Transverse colon (tissue), 4 donors: ENCODE measurements at regions not wholly inside any gene's neighbourhood (a gene's known extent, or its start where the extent isn't known, plus 50 kb on each side); places are given as distances from the start of the nearest gene placed in this dataset.

Source experiments
- DNase-seq: peaks from one replicate; pipeline ENCODE4 v3.0.0-alpha.2; 2019
- H3K27ac ChIP-seq, 4 donors: fragments of 200-600 bp; sonication (generic); 2 replicates each; pipeline ENCODE4 v1.5.1; 2016 to 2018; ENCODE audit warnings: inconsistent platforms in 4 of 4
- H3K27me3 ChIP-seq: fragments of 200-600 bp; sonication (generic); 2 replicates; pipeline ENCODE4 v1.5.1; 2017; ENCODE audit warnings: inconsistent platforms
- H3K36me3 ChIP-seq, 4 donors: fragments of 200-600 bp; sonication (generic); 2 replicates each; pipeline ENCODE4 v1.5.1; 2017 to 2019; ENCODE audit warnings: inconsistent platforms in 4 of 4
- H3K4me1 ChIP-seq, 4 donors: fragments of 200-600 bp; sonication (generic); 2 replicates each; pipeline ENCODE4 v1.5.1; 2017 to 2020; ENCODE audit warnings: inconsistent platforms in 4 of 4
- H3K4me3 ChIP-seq, 4 donors: fragments of 200-600 bp; sonication (generic); 1 replicate in 1 of 4; 2 replicates in 3 of 4; pipeline versions ENCODE4 v1.5.1 to v1.6.1; 2017 to 2019; ENCODE audit warnings: inconsistent platforms in 4 of 4
- H3K9me3 ChIP-seq, 2 donors: fragments of 200-600 bp; sonication (generic); 2 replicates each; pipeline ENCODE4 v1.5.1; 2017 to 2019; ENCODE audit warnings: inconsistent platforms in 2 of 2
- EP300 ChIP-seq: sonication (generic); formaldehyde crosslinking; IDR thresholded peaks from one replicate; pipeline ENCODE4 v1.6.1; 2017; ENCODE audit warnings: antibody characterized with exemption, low read depth
- POLR2A ChIP-seq: fragments of 450-650 bp; IDR thresholded peaks from one replicate; pipeline ENCODE4 v1.6.1; 2016; ENCODE audit warnings: antibody characterized with exemption, mild to moderate bottlenecking, moderate library complexity
- POLR2AphosphoS5 ChIP-seq, 3 donors: sonication (generic); formaldehyde crosslinking; IDR thresholded peaks; one replicate each; pipeline ENCODE4 v1.6.1; 2016; ENCODE audit warnings: antibody characterized with exemption in 3 of 3
- WGBS, 2 donors: methylation state at CpG; one replicate each; pipeline ENCODE4 v1.1.5; 2018; ENCODE audit warnings: low coverage in 1 of 2; 5-methylcytosine and 5-hydroxymethylcytosine counted together
- in situ Hi-C, 4 donors: fragments of 200-750 bp; cut with MboI; loops; one replicate each; pipeline versions ENCODE4 v1.15.0 to v1.15.1; 2017; ENCODE audit warnings: low sequenced_read_pairs in 3 of 4, low pct_ligation_motif_present in 1 of 4, low pct_unique_long_range_greater_than_20kb in 1 of 4
- intact Hi-C: fragments of 100-400 bp; cut with DNase I; formaldehyde crosslinking; loops from one replicate; pipeline ENCODE4 v1.15.1; 2023; ENCODE audit warnings: low total_unique reads
- TF ChIP-seq, protein P1 (sequence below), 5 experiments: fragments of 200-600 bp in 3 of 5; fragments of 450-650 bp in 2 of 5; sonication (generic) in 3 of 5; IDR thresholded peaks; 1 replicate in 2 of 5; 2 replicates in 3 of 5; pipeline ENCODE4 v1.5.1; 2016 to 2017; ENCODE audit warnings: antibody characterized with exemption in 5 of 5, inconsistent platforms in 3 of 5, mild to moderate bottlenecking in 2 of 5, moderate library complexity in 1 of 5

DNA sequence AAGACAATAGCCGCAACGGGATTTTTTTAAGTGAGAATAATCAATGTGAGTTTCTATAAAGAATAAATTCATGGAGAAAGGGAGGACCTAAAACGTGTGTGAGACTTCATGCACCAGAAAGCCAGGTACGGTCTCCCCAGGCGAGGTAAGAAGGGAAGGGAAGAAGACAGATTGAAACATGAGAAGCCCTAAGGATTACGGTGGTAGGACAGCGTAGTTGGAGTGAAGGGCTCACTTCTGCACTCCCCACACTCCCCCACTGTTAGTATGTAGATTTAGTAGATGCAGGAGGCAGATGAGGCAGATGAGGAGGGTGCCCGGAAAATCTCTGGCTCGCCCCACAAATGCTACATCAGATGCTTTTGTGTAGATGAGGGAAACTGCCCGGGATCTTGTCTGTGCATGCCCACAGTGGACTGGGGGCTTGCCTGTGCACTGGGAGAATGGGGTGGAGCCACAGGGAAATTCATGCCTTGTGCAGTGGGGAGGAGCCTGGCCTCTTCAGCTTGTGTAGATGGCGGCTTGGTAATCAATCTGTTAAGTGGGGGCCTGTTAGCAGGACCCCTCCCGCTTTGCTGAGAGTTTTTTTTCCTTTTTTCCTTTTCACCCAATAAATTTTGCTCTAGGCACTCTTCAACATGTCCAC, 1544.5 kb upstream of the TENM3 start:
- H3K27ac ChIP-seq = no peak overlapping the region
- no peak for TF ChIP-seq EP300
- TF ChIP-seq, protein P1, sequence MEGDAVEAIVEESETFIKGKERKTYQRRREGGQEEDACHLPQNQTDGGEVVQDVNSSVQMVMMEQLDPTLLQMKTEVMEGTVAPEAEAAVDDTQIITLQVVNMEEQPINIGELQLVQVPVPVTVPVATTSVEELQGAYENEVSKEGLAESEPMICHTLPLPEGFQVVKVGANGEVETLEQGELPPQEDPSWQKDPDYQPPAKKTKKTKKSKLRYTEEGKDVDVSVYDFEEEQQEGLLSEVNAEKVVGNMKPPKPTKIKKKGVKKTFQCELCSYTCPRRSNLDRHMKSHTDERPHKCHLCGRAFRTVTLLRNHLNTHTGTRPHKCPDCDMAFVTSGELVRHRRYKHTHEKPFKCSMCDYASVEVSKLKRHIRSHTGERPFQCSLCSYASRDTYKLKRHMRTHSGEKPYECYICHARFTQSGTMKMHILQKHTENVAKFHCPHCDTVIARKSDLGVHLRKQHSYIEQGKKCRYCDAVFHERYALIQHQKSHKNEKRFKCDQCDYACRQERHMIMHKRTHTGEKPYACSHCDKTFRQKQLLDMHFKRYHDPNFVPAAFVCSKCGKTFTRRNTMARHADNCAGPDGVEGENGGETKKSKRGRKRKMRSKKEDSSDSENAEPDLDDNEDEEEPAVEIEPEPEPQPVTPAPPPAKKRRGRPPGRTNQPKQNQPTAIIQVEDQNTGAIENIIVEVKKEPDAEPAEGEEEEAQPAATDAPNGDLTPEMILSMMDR (IDR thresholded peaks at IDR 0.05) = no peak
- no peak for TF ChIP-seq POLR2AphosphoS5 (IDR thresholded peaks at IDR 0.05)
- no peak for TF ChIP-seq POLR2A
- intact Hi-C loops = no loop called here
- H3K9me3 ChIP-seq = no peaks in the 10 kb centered on the region
- 77 to 87% methylated on average over 10 to 12 of the region's 12 CpGs for WGBS, 2 donors
- no peak for DNase-seq
- H3K4me3 ChIP-seq = no peak overlapping the region
- H3K27me3 ChIP-seq = no peaks in the 10 kb centered on the region
- in situ Hi-C loops = no loop called here
- H3K36me3 ChIP-seq = no peaks in the 10 kb centered on the region
- no peaks in the 10 kb centered on the region for H3K4me1 ChIP-seq

DNA sequence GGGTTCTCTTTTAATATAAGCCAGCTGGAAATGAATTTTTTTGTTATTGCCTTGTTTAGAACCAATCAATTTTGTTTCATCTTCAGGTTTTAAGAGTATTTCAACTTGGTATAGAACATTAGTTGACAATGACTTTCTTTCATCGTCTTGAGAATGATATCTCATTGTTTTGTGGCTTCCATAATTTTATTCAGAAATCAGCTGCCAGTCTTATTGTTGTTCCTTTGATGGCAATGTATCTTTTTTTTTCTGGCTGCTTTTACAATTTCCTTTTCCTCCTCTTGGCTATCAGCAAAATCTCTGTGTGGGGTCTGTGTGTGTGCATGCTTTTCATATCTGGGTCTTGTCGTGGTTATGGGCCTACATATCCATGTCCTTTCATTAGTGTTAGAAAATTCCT, 1536.4 kb upstream of the TENM3 start:
- TF ChIP-seq EP300 = no peak
- no peak for TF ChIP-seq POLR2A
- TF ChIP-seq, protein P1 (IDR thresholded peaks at IDR 0.05) = no peak
- TF ChIP-seq POLR2AphosphoS5 (IDR thresholded peaks at IDR 0.05) = no peak
- in situ Hi-C loops = no loop called here
- Histone ChIP-seq H3K4me1 (no peaks in the 10 kb centered on the region), H3K36me3 (no peaks in the 10 kb centered on the region), H3K9me3 (peaks cover 6% of the 10 kb centered on the region in 2 donors), H3K4me3 (no peak overlapping the region), H3K27ac (no peak overlapping the region), H3K27me3 (no peaks in the 10 kb centered on the region)
- WGBS, 2 donors = 68 to 71% methylated on average over 1 to 2 of the region's 2 CpGs
- DNase-seq = no peak
- intact Hi-C loops = no loop called here

DNA sequence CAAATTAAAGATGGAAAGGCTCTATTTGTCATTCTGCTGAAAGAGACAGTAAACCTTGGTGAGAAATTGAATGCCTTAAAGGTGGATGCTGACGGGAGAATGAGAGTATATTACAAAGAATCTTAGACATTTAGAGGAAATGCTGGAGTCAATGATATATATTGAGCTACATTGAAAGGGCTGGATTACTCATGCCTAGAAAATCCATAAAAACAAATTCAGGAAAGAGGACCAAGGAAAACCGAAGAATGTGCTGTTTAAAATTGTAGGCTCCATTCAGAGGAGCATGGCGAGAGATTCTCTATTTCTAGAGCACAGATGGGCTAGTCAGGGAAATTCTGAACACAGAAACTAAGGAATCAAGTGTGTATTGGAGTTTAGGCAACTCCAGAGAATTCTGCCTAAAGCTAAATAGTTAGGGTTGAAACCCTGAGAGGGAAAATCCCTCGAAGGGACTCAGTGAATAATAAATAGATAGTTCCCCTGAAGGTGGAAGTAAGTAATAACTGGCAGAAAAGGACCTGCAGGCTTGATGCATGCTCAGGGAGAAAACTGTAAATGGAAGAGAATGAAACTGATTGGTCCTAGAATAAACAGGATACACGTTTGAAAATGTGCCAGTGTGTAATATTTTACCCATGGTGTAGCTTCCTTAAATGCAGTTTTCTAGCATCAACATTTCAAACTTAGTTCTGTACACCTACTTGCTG, 1532.4 kb upstream of the TENM3 start:
- no peak for TF ChIP-seq EP300
- TF ChIP-seq POLR2AphosphoS5 (IDR thresholded peaks at IDR 0.05) = no peak
- TF ChIP-seq POLR2A = no peak
- TF ChIP-seq, protein P1 (IDR thresholded peaks at IDR 0.05) = no peak
- Histone ChIP-seq H3K4me3 (no peak overlapping the region), H3K36me3 (no peaks in the 10 kb centered on the region), H3K27ac (no peak overlapping the region), H3K27me3 (no peaks in the 10 kb centered on the region), H3K4me1 (no peaks in the 10 kb centered on the region), H3K9me3 (peaks cover 6% of the 10 kb centered on the region in 2 donors)
- no peak for DNase-seq
- in situ Hi-C loops = no loop called here
- WGBS, 2 donors = 47 to 54% methylated on average over 5 of the region's 5 CpGs
- intact Hi-C loops = no loop called here

DNA sequence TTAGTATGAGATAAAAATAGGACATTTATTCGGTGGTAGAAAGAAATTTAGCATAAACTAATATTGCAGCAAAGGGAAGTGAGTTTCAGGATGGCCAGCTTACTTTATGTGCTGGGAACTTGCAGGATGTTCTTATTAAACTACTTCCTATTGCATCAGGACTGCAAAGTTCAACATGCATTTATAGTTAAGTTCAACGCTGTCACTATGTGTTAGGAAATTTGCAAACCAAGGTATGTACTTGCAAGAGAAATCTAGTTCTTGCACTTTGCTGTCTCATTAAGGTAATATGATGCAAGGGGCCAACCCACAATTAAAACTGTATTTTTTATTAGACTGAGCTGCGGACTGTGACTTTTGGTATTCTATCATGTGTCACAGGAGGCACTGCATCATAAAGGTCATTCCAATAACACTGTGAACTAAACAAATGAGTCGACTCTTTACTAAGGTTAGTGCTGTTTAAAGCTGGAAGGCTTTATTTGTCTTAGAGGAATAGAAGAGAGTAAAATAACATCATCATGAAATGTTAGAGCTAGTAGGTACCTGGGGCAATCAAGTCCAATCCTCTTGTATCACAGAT, 1525.7 kb upstream of the TENM3 start:
- no peak overlapping the region for H3K27ac ChIP-seq
- H3K4me1 ChIP-seq = no peaks in the 10 kb centered on the region
- no peaks in the 10 kb centered on the region for H3K9me3 ChIP-seq
- WGBS, 2 donors = 63 to 65% methylated on average over 4 of the region's 4 CpGs
- DNase-seq = no peak
- no peaks in the 10 kb centered on the region for H3K36me3 ChIP-seq
- no peak overlapping the region for H3K4me3 ChIP-seq
- TF ChIP-seq, protein P1 (IDR thresholded peaks at IDR 0.05) = no peak
- TF ChIP-seq POLR2A = no peak
- no peak for TF ChIP-seq POLR2AphosphoS5 (IDR thresholded peaks at IDR 0.05)
- TF ChIP-seq EP300 = no peak
- in situ Hi-C loops = no loop called here
- intact Hi-C loops = no loop called here
- no peaks in the 10 kb centered on the region for H3K27me3 ChIP-seq
